ENCODE measurements at regions not wholly inside any gene's neighbourhood (a gene's known extent, or its start where the extent isn't known, plus 50 kb on each side); places are given as distances from the start of the nearest gene placed in this dataset.

- no peak for ATAC-seq
- no peaks in the 10 kb centered on the region for H3K27me3 ChIP-seq
- no peak for TF ChIP-seq POLR2A (IDR thresholded peaks at IDR 0.05)
- TF ChIP-seq, protein P1, sequence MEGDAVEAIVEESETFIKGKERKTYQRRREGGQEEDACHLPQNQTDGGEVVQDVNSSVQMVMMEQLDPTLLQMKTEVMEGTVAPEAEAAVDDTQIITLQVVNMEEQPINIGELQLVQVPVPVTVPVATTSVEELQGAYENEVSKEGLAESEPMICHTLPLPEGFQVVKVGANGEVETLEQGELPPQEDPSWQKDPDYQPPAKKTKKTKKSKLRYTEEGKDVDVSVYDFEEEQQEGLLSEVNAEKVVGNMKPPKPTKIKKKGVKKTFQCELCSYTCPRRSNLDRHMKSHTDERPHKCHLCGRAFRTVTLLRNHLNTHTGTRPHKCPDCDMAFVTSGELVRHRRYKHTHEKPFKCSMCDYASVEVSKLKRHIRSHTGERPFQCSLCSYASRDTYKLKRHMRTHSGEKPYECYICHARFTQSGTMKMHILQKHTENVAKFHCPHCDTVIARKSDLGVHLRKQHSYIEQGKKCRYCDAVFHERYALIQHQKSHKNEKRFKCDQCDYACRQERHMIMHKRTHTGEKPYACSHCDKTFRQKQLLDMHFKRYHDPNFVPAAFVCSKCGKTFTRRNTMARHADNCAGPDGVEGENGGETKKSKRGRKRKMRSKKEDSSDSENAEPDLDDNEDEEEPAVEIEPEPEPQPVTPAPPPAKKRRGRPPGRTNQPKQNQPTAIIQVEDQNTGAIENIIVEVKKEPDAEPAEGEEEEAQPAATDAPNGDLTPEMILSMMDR (IDR thresholded peaks at IDR 0.05): no peak
- no peak overlapping the region for H3K27ac ChIP-seq
- peaks cover 9% of the 10 kb centered on the region for H3K4me1 ChIP-seq
- intact Hi-C loops (cut with DNase I): no loop called here
- DNase-seq: no peak
- peaks cover 0 to 4% of the 10 kb centered on the region in 2 donors for H3K36me3 ChIP-seq (replicated peaks in 1 of 2; ENCODE audit: insufficient read depth in 1 of 2, low read depth in 2 of 2)
- H3K4me3 ChIP-seq: no peak overlapping the region
- 88 to 98% methylated on average over 3 of the region's 3 CpGs for WGBS, 2 donors
- no peaks in the 10 kb centered on the region for H3K9me3 ChIP-seq
Measured at GRCh38 chr20:3342766-3343165, 64.7 kb downstream of the DNAAF9 start.

DNA sequence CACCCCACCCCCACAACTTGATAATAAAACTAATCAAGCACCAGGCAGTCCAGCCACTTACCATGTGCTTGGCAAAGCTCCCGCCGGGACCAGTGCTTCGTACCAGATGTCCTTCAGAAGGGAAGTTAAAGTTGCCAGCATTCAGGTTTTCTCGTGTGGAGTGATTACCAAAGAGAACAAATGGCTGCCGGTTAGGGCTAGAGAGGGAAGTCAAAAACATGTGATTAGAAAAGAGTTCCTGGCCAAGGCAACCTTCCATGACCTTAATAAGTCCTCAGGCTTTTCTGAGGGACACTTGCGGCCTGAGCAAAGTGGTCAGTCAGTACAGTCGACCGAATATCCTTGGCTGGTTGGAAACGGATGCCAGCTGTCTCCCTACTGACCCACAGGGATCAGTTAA, 67.0 kb downstream of the DNAAF9 start:
- Histone ChIP-seq H3K9me3 (no peaks in the 10 kb centered on the region), H3K27ac (peak overlapping the region in 3 of 4 donors; percentile 47 to 80 (median 75)), H3K36me3 (replicated peaks in 1 of 2; ENCODE audit: insufficient read depth in 1 of 2, low read depth in 2 of 2) (no peaks in the 10 kb centered on the region), H3K4me3 (no peak overlapping the region), H3K4me1 (peaks cover 9% of the 10 kb centered on the region), H3K27me3 (no peaks in the 10 kb centered on the region)
- WGBS, 2 donors: 22 to 23% methylated on average over 9 of the region's 9 CpGs
- TF ChIP-seq POLR2A (IDR thresholded peaks at IDR 0.05): peak in 2 of 3 donors; percentile 15 to 35
- TF ChIP-seq, protein P1 (IDR thresholded peaks at IDR 0.05): no peak
- intact Hi-C loops (cut with DNase I): no loop called here
- peak; percentile 93 for ATAC-seq
- peak; percentile 85 to 93 (median 90) for DNase-seq

GRCh38 chr20:3339571-3339970, 67.9 kb downstream of the DNAAF9 start:
- 93 to 100% methylated on average over 1 of the region's 1 CpG for whole genome bisulfite sequencing, 2 donors
- ATAC-seq (no peak), DNase-seq (no peak)
- no peaks in the 10 kb centered on the region for H3K27me3 ChIP-seq
- peaks cover 9% of the 10 kb centered on the region for H3K4me1 ChIP-seq
- H3K4me3 ChIP-seq: no peak overlapping the region
- intact Hi-C loops (cut with DNase I): no loop called here
- H3K9me3 ChIP-seq: no peaks in the 10 kb centered on the region
- no peaks in the 10 kb centered on the region for H3K36me3 ChIP-seq (replicated peaks in 1 of 2; ENCODE audit: insufficient read depth in 1 of 2, low read depth in 2 of 2)
- no peak overlapping the region for H3K27ac ChIP-seq
- TF ChIP-seq, protein P1 (IDR thresholded peaks at IDR 0.05): no peak
- no peak for TF ChIP-seq POLR2A (IDR thresholded peaks at IDR 0.05)

GRCh38 chr20:3339076-3339475, 68.4 kb downstream of the DNAAF9 start:
- H3K27ac ChIP-seq: no peak overlapping the region
- intact Hi-C loops (cut with DNase I): no loop called here
- 100% methylated on average over 1 of the region's 1 CpG for WGBS, 2 donors

More at GRCh38 chr20:3339076-3339475, 68.4 kb downstream of the DNAAF9 start:
- no peak for DNase-seq
- TF ChIP-seq POLR2A (IDR thresholded peaks at IDR 0.05): no peak
- TF ChIP-seq, protein P1 (IDR thresholded peaks at IDR 0.05): no peak
- Histone ChIP-seq H3K4me3 (no peak overlapping the region), H3K9me3 (no peaks in the 10 kb centered on the region), H3K36me3 (replicated peaks in 1 of 2; ENCODE audit: insufficient read depth in 1 of 2, low read depth in 2 of 2) (no peaks in the 10 kb centered on the region), H3K4me1 (peaks cover 9% of the 10 kb centered on the region), H3K27me3 (no peaks in the 10 kb centered on the region)
- ATAC-seq: no peak

Measured in body of pancreas (tissue), 4 donors.